Esophagus squamous epithelium (tissue), 5 donors: ENCODE measurements at regions not wholly inside any gene's neighbourhood (a gene's known extent, or its start where the extent isn't known, plus 50 kb on each side); places are given as distances from the start of the nearest gene placed in this dataset.

Experiments used
- DNase-seq: peaks from one replicate; lab custom pipeline; 2025; lab: John Stamatoyannopoulos, UW
- H3K27ac ChIP-seq, 4 donors: fragments of 200-600 bp; sonication (generic); one replicate each; pipeline ENCODE4 v1.5.1; 2016 to 2019; ENCODE audit warnings: mild to moderate bottlenecking in 1 of 4
- H3K27me3 ChIP-seq, 4 donors: fragments of 200-600 bp; sonication (generic); 1 replicate in 3 of 4; 2 replicates in 1 of 4; pipeline versions ENCODE4 v1.5.1 to v1.6.0; 2017 to 2021; ENCODE audit warnings: antibody characterized with exemption in 1 of 4
- H3K36me3 ChIP-seq, 3 donors: fragments of 200-600 bp; sonication (generic); one replicate each; pipeline ENCODE4 v1.5.1; 2016 to 2019
- H3K4me1 ChIP-seq, 3 donors: fragments of 200-600 bp; sonication (generic); one replicate each; pipeline ENCODE4 v1.5.1; 2017 to 2019
- H3K4me3 ChIP-seq, 4 donors: fragments of 200-600 bp; sonication (generic); 1 replicate in 3 of 4; 2 replicates in 1 of 4; pipeline ENCODE4 v1.5.1; 2016 to 2019; ENCODE audit warnings: mild to moderate bottlenecking in 2 of 4, moderate library complexity in 1 of 4
- H3K9me3 ChIP-seq, 3 donors: fragments of 200-600 bp; sonication (generic); one replicate each; pipeline ENCODE4 v1.5.1; 2016 to 2019
- POLR2A ChIP-seq, 4 donors: fragments of 450-650 bp; IDR thresholded peaks; one replicate each; pipeline ENCODE4 v1.6.1; 2017; ENCODE audit warnings: antibody characterized with exemption in 4 of 4, mild to moderate bottlenecking in 4 of 4, moderate library complexity in 3 of 4
- WGBS, 2 donors: methylation state at CpG; one replicate each; pipeline ENCODE4 v1.1.5; 2018; 5-methylcytosine and 5-hydroxymethylcytosine counted together
- intact Hi-C: fragments of 100-400 bp; cut with DNase I; formaldehyde crosslinking; loops from one replicate; pipeline ENCODE4 v1.15.0; 2022
- TF ChIP-seq, protein P1 (sequence below), 6 experiments: fragments of 450-650 bp in 4 of 6; fragments of 200-600 bp in 2 of 6; sonication (generic) in 2 of 6; IDR thresholded peaks; one replicate each; pipeline ENCODE4 v1.5.1; 2016 to 2019; ENCODE audit warnings: antibody characterized with exemption in 6 of 6, mild to moderate bottlenecking in 4 of 6, moderate library complexity in 4 of 6
- donor health status: DM: yes; HTN: yes; CAD: no.

- DNase-seq = no peak
- no peak overlapping the region for H3K27ac ChIP-seq
- H3K27me3 ChIP-seq = no peaks in the 10 kb centered on the region
- no peaks in the 10 kb centered on the region for H3K4me1 ChIP-seq
- H3K9me3 ChIP-seq = no peaks in the 10 kb centered on the region
- TF ChIP-seq POLR2A (IDR thresholded peaks at IDR 0.05) = no peak
- TF ChIP-seq, protein P1, sequence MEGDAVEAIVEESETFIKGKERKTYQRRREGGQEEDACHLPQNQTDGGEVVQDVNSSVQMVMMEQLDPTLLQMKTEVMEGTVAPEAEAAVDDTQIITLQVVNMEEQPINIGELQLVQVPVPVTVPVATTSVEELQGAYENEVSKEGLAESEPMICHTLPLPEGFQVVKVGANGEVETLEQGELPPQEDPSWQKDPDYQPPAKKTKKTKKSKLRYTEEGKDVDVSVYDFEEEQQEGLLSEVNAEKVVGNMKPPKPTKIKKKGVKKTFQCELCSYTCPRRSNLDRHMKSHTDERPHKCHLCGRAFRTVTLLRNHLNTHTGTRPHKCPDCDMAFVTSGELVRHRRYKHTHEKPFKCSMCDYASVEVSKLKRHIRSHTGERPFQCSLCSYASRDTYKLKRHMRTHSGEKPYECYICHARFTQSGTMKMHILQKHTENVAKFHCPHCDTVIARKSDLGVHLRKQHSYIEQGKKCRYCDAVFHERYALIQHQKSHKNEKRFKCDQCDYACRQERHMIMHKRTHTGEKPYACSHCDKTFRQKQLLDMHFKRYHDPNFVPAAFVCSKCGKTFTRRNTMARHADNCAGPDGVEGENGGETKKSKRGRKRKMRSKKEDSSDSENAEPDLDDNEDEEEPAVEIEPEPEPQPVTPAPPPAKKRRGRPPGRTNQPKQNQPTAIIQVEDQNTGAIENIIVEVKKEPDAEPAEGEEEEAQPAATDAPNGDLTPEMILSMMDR (IDR thresholded peaks at IDR 0.05) = no peak
- 36 to 64% methylated on average over 3 to 7 of the region's 7 CpGs for WGBS, 2 donors
- intact Hi-C loops = no loop called here
- H3K36me3 ChIP-seq = no peaks in the 10 kb centered on the region
- H3K4me3 ChIP-seq = no peak overlapping the region
Observed at GRCh38 chr20:40370800-40371199, 318.2 kb downstream of the MAFB start.

DNA sequence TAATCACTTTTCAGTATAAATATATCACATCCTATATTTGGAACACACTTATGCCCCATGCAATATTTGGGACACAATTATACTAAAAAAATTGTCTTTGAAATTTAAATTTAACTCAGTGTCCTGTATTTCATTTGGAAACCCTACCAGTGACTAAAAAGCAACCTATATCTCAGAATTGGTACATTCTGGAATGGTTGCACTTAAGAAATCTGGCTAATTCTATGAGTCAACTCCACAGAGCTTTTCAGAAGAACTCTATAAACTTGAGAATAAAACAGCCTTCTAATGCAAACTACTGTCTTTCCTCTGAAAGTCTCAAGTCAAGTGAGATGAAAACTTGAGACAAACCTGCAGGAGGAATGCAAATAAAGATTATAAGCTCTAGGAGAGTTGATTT lies 320.2 kb downstream of the MAFB start:
- intact Hi-C loops = no loop called here
- Histone ChIP-seq H3K36me3 (no peaks in the 10 kb centered on the region), H3K27ac (no peak overlapping the region), H3K27me3 (no peaks in the 10 kb centered on the region), H3K9me3 (no peaks in the 10 kb centered on the region), H3K4me3 (no peak overlapping the region), H3K4me1 (no peaks in the 10 kb centered on the region)
- TF ChIP-seq POLR2A (IDR thresholded peaks at IDR 0.05) = no peak
- DNase-seq = no peak

GRCh38 chr20:40361916-40362315 lies 327.1 kb downstream of the MAFB start:
- no peaks in the 10 kb centered on the region for H3K36me3 ChIP-seq
- H3K4me1 ChIP-seq = no peaks in the 10 kb centered on the region
- DNase-seq = no peak
- intact Hi-C loops = no loop called here
- no peaks in the 10 kb centered on the region for H3K9me3 ChIP-seq
- TF ChIP-seq, protein P1 (IDR thresholded peaks at IDR 0.05) = no peak
- no peak for TF ChIP-seq POLR2A (IDR thresholded peaks at IDR 0.05)
- H3K27me3 ChIP-seq = peaks cover 0 to 11% (median 0%) of the 10 kb centered on the region in 4 donors
- no peak overlapping the region for H3K4me3 ChIP-seq
- no peak overlapping the region for H3K27ac ChIP-seq
- WGBS, 2 donors = 75 to 86% methylated on average over 1 of the region's 1 CpG

- peaks cover 0 to 11% (median 0%) of the 10 kb centered on the region in 4 donors for H3K27me3 ChIP-seq
- no peaks in the 10 kb centered on the region for H3K9me3 ChIP-seq
- no peak overlapping the region for H3K27ac ChIP-seq
- no peaks in the 10 kb centered on the region for H3K36me3 ChIP-seq
- no peaks in the 10 kb centered on the region for H3K4me1 ChIP-seq
- no peak for DNase-seq
- H3K4me3 ChIP-seq = no peak overlapping the region
- 68 to 78% methylated on average over 5 of the region's 5 CpGs for WGBS, 2 donors
- intact Hi-C loops = no loop called here
- no peak for TF ChIP-seq POLR2A (IDR thresholded peaks at IDR 0.05)
- TF ChIP-seq, protein P1 (IDR thresholded peaks at IDR 0.05) = no peak
Observed at GRCh38 chr20:40359131-40359912, 329.7 kb downstream of the MAFB start.

DNA sequence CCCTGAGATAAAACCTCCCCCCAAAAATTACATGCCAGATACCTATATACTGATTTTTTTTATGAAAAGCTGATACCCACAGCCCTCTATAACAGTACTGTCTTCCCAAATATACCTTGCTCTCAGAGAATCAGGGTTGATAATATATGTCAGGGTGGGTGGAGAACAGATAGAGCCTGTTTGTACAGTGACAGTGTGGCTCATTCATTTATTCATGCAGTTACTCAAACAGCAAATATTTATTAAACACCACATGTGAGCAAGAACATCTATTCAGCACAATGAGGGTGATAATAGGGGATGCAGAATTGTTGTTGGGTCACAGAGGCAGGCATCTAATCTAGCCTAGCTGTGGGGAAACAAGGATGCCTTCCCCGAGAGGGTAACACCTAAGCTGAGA lies 334.2 kb downstream of the MAFB start:
- H3K4me1 ChIP-seq = no peaks in the 10 kb centered on the region
- H3K9me3 ChIP-seq = no peaks in the 10 kb centered on the region
- TF ChIP-seq POLR2A (IDR thresholded peaks at IDR 0.05) = no peak
- H3K36me3 ChIP-seq = no peaks in the 10 kb centered on the region
- DNase-seq = no peak
- H3K27me3 ChIP-seq = no peaks in the 10 kb centered on the region
- H3K4me3 ChIP-seq = no peak overlapping the region
- no peak overlapping the region for H3K27ac ChIP-seq
- WGBS, 2 donors = 80 to 93% methylated on average over 1 of the region's 1 CpG
- intact Hi-C loops = no loop called here

- TF ChIP-seq POLR2A (IDR thresholded peaks at IDR 0.05) = no peak
- TF ChIP-seq, protein P1 (IDR thresholded peaks at IDR 0.05) = no peak
Observed at GRCh38 chr20:40343390-40343789, 345.6 kb downstream of the MAFB start.

More at GRCh38 chr20:40343390-40343789, 345.6 kb downstream of the MAFB start:
- Histone ChIP-seq H3K36me3 (no peaks in the 10 kb centered on the region), H3K9me3 (peaks cover 0 to 18% (median 4%) of the 10 kb centered on the region in 3 donors), H3K27me3 (no peaks in the 10 kb centered on the region), H3K4me3 (no peak overlapping the region), H3K4me1 (no peaks in the 10 kb centered on the region), H3K27ac (no peak overlapping the region)
- intact Hi-C loops = no loop called here
- no peak for DNase-seq
